GM12878 (cell line): ENCODE measurements at regions not wholly inside any gene's neighbourhood (a gene's known extent, or its start where the extent isn't known, plus 50 kb on each side); places are given as distances from the start of the nearest gene placed in this dataset.
"Not testable (repeated sequence)": the region's sequence is repeated elsewhere in the genome, so short reads cannot be mapped to it uniquely, and the experiment has no call there.

Experiments used
- ATAC-seq: fragments of 200-7000 bp; cut with Tn5 transposase; 3 replicates; pipeline ENCODE4 v1.9.1; 2020; ENCODE audit warnings: mild to moderate bottlenecking, moderate library complexity
- BruUV-seq: library from RNA; stranded (reverse); fragments of 400-500 nt; replicated peaks from 2 replicates; lab custom pipeline; 2021; lab: Mats Ljungman, UMichigan
- CTCF ChIA-PET: fragments of 300-600 bp; sonication (Branson Sonifier 250); formaldehyde crosslinking; extraction: SDS; loops from one replicate; lab custom pipeline; 2021; ENCODE audit warnings: inconsistent platforms; lab: Yijun Ruan, JAX
- POLR2A ChIA-PET: fragments of 350-600 bp; formaldehyde crosslinking; extraction: SDS; loops from one replicate; lab custom pipeline; 2021; ENCODE audit warnings: inconsistent platforms; lab: Charles Lee
- RAD21 ChIA-PET: fragments of 300-600 bp; sonication (Branson Sonifier 250); formaldehyde crosslinking; loops from one replicate; lab custom pipeline; 2023; ENCODE audit warnings: antibody characterized with exemption; ENCODE audit not compliant: unreplicated experiment; lab: Charles Lee
- SMC1A ChIA-PET: fragments of 300-600 bp; sonication (Branson Sonifier 250); formaldehyde crosslinking; loops from one replicate; lab custom pipeline; 2023; ENCODE audit not compliant: unreplicated experiment, uncharacterized antibody; lab: Charles Lee
- DNase-seq: peaks from one replicate; pipeline ENCODE4 v3.0.0-alpha.2; 2011; ENCODE audit warnings: low read depth, low spot score
- FAIRE-seq: peaks from 3 replicates; lab custom pipeline; 2011; peaks lifted over from hg19 to GRCh38; lab: Jason Lieb, UNC
- H2AFZ ChIP-seq: 2 replicates; pipeline ENCODE4 v1.6.0; 2011; ENCODE audit warnings: low read depth, low read length, control low read depth; ENCODE audit not compliant: control insufficient read depth
- H3K27ac ChIP-seq: 2 replicates; pipeline ENCODE4 v1.5.1; 2011; ENCODE audit warnings: control low read depth; ENCODE audit not compliant: control insufficient read depth, insufficient read depth
- H3K27me3 ChIP-seq, 2 experiments: replicated peaks in 1 of 2; 2 replicates each; pipeline versions ENCODE4 v1.6.0 to v1.6.1; 2011; ENCODE audit warnings: low read length in 1 of 2; ENCODE audit not compliant: control insufficient read depth in 2 of 2, insufficient read depth in 2 of 2
- H3K36me3 ChIP-seq, 2 experiments: 2 replicates each; pipeline ENCODE4 v1.5.1; 2011; ENCODE audit warnings: low read length in 1 of 2; ENCODE audit not compliant: control insufficient read depth in 2 of 2, insufficient read depth in 2 of 2
- H3K4me1 ChIP-seq: 2 replicates; pipeline ENCODE4 v1.6.1; 2011; ENCODE audit warnings: mild to moderate bottlenecking, low read length, moderate library complexity, mixed read lengths; ENCODE audit not compliant: control insufficient read depth, insufficient read depth
- H3K4me2 ChIP-seq: 2 replicates; pipeline ENCODE4 v1.6.0; 2011; ENCODE audit warnings: control low read depth; ENCODE audit not compliant: control insufficient read depth, insufficient read depth
- H3K4me3 ChIP-seq: fragments of 200-600 bp; sonication (generic); 2 replicates; pipeline ENCODE4 v1.5.1; 2016
- H3K79me2 ChIP-seq: 2 replicates; pipeline ENCODE4 v1.6.0; 2011; ENCODE audit warnings: low read length; ENCODE audit not compliant: control insufficient read depth, insufficient read depth
- H3K9ac ChIP-seq: 2 replicates; pipeline ENCODE4 v1.8.0; 2011; ENCODE audit warnings: low read length, control low read depth, mixed read lengths; ENCODE audit not compliant: control insufficient read depth, insufficient read depth
- H3K9me3 ChIP-seq: replicated peaks from 3 replicates; pipeline ENCODE4 v1.5.1; 2011; ENCODE audit warnings: mild to moderate bottlenecking, low read length; ENCODE audit not compliant: control insufficient read depth, insufficient read depth
- H4K20me1 ChIP-seq: 2 replicates; pipeline ENCODE4 v1.6.0; 2011; ENCODE audit not compliant: control insufficient read depth, insufficient read depth
- NR2C2 ChIP-seq: IDR thresholded peaks from 2 replicates; pipeline ENCODE4 v1.6.1; 2011; ENCODE audit warnings: borderline replicate concordance, low read depth; ENCODE audit not compliant: control insufficient read depth, insufficient read length
- NRF1 ChIP-seq: conservative IDR thresholded peaks from 2 replicates; pipeline ENCODE4 v1.6.1; 2011; ENCODE audit warnings: mild to moderate bottlenecking, low read depth, low read length, improper control_type of control experiment
- POLR2AphosphoS5 ChIP-seq: IDR thresholded peaks from 2 replicates; pipeline ENCODE4 v1.6.1; 2011; ENCODE audit warnings: mild to moderate bottlenecking, low read length, inconsistent platforms
- PRDM15 ChIP-seq: fragments of 450-650 bp; formaldehyde crosslinking; IDR thresholded peaks from 2 replicates; pipeline ENCODE4 v1.4.0; 2020; ENCODE audit warnings: mild to moderate bottlenecking, moderate library complexity
- SPI1 ChIP-seq: IDR thresholded peaks from 2 replicates; pipeline ENCODE4 v1.6.1; 2011; ENCODE audit warnings: low read depth, mild to moderate bottlenecking, low read length, moderate library complexity, borderline replicate concordance; ENCODE audit not compliant: insufficient read depth
- ZNF274 ChIP-seq: IDR thresholded peaks from one replicate; pipeline ENCODE4 v1.8.0; 2011; ENCODE audit not compliant: insufficient read length, insufficient read depth
- WGBS: methylation state at CpG from one replicate; pipeline ENCODE4 v1.1.6; 2016; ENCODE audit warnings: low lambda C conversion rate; ENCODE audit not compliant: insufficient replicate concordance, insufficient coverage; ENCODE audit errors: missing lambda C conversion rate; 5-methylcytosine and 5-hydroxymethylcytosine counted together
- in situ Hi-C: fragments of 300-500 bp; cut with MboI; formaldehyde crosslinking; loops from 9 replicates; pipeline ENCODE4 v1.14.3; 2018; ENCODE audit warnings: mixed read lengths
- intact Hi-C: fragments of 100-400 bp; cut with micrococcal nuclease; formaldehyde crosslinking; loops from one replicate; pipeline ENCODE4 v1.14.2; 2022; ENCODE audit not compliant: unreplicated experiment

GRCh38 chr2:75988622-75989021 lies 277.9 kb upstream of the GCFC2 start:
- BruUV-seq, H3K27ac ChIP-seq, H4K20me1 ChIP-seq, H3K27me3 ChIP-seq, H3K9me3 ChIP-seq, H3K36me3 ChIP-seq, in situ Hi-C loops, SMC1A ChIA-PET, ATAC-seq, RAD21 ChIA-PET, H3K4me3 ChIP-seq, H3K9ac ChIP-seq, H3K4me1 ChIP-seq, H3K79me2 ChIP-seq, FAIRE-seq, H2AFZ ChIP-seq, CTCF ChIA-PET, POLR2A ChIA-PET, DNase-seq, H3K4me2 ChIP-seq, intact Hi-C loops: not testable (repeated sequence)
- WGBS, result 20% methylated on average over 5 of the region's 5 CpGs

- 46% methylated on average over 4 of the region's 4 CpGs for WGBS
- H3K9me3 ChIP-seq, result no peaks in the 10 kb centered on the region; the same call in 2 of the 3 replicates
- H3K36me3 ChIP-seq, result no peaks in the 10 kb centered on the region
- SMC1A ChIA-PET, result no interaction called here
- no peak overlapping the region for H3K4me3 ChIP-seq
- FAIRE-seq (no peak), DNase-seq (no peak), ATAC-seq (no peak)
- no peak overlapping the region for H3K4me2 ChIP-seq
- H3K4me1 ChIP-seq, result no peaks in the 10 kb centered on the region
- CTCF ChIA-PET, result no interaction called here
- POLR2A ChIA-PET, result no interaction called here
- in situ Hi-C loops (no loop called here), intact Hi-C loops (no loop called here)
- H3K27ac ChIP-seq, result no peak overlapping the region
- RAD21 ChIA-PET, result no interaction called here
- no peak overlapping the region for H3K9ac ChIP-seq
- TF ChIP-seq POLR2AphosphoS5 (no peak), ZNF274 (no peak), NRF1 (no peak), PRDM15 (no peak), NR2C2 (no peak), SPI1 (no peak)
- no TSS peak for BruUV-seq
- no peaks in the 10 kb centered on the region for H3K27me3 ChIP-seq
- H3K79me2 ChIP-seq, result no peaks in the 10 kb centered on the region
- no peaks in the 10 kb centered on the region for H4K20me1 ChIP-seq
- H2AFZ ChIP-seq, result no peak overlapping the region
These were observed 275.9 kb upstream of the GCFC2 start for GRCh38 chr2:75986617-75987016.
